Left colon (tissue), 2 donors: ENCODE measurements at regions not wholly inside any gene's neighbourhood (a gene's known extent, or its start where the extent isn't known, plus 50 kb on each side); places are given as distances from the start of the nearest gene placed in this dataset.
"Not testable (repeated sequence)": the region's sequence is repeated elsewhere in the genome, so short reads cannot be mapped to it uniquely, and the experiment has no call there.

ENCODE experiments used
- ATAC-seq: fragments of 200-7000 bp; cut with Tn5 transposase; one replicate; pipeline ENCODE4 v1.9.1; 2020; ENCODE audit warnings: mild to moderate bottlenecking, moderate library complexity
- DNase-seq, 2 donors: peaks; one replicate each; pipeline ENCODE4 v3.0.0-alpha.2; 2020
- intact Hi-C, 2 donors: fragments of 100-400 bp; cut with DNase I in 1 of 2; cut with micrococcal nuclease in 1 of 2; formaldehyde crosslinking; loops; one replicate each; pipeline versions ENCODE4 v1.11.2 to v1.14.0; 2022; cut with DNase I, micrococcal nuclease
- donor health status: DM: no; HTN: no; CAD: no.
- donor health status: DM: yes; HTN: yes; CAD: no.

- ATAC-seq = no peak
- no peak for DNase-seq
- intact Hi-C loops = no loop called here
Measured at GRCh38 chr12:131266591-131267467, 313.1 kb downstream of the ADGRD1 start.

- intact Hi-C loops = no loop called here
- ATAC-seq = no peak
- DNase-seq = no peak
Measured at GRCh38 chr12:131267576-131267975, 313.9 kb downstream of the ADGRD1 start.

DNA sequence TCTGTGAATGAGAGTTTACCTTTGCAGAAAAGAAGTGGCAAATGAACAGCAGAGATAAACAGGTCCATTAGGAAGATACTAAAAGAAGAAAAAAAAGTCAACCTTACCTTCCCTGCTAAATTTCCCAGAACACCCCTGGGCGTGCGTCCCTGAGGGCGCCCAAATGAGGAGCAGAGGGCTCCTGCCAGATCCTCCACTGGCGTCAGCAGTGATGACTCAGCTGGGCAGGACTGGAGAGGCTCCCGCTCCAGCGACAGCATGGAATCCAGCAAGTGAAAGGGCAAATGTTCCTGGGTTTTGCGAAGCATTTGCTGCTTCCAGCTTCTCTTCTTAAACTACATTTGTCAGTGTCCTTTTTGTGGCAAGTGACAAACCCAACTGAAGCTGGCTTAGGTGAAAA lies 314.4 kb downstream of the ADGRD1 start:
- peak in 1 of 2 donors; percentile 18 for DNase-seq
- ATAC-seq, intact Hi-C loops: not testable (repeated sequence)

DNA sequence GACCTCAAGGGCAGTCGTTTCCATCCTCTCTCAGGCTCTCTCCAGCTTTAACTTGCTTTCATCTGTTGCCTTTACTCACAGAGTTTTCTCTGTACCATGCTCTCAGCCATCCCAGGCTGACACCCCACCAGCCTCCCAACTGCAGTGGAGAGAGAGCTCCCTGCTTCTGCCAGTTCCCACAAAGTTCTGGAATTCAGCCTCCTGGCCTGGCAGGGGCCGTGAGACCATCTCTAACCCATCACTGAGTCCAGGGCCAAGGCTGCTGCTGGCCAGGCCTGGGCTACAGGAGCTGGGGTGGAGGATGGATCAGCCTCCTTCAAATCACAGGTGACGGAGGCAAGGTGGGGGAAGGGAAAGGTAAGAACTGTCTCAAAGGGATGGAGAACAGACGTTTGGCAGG lies 314.9 kb downstream of the ADGRD1 start:
- ATAC-seq, DNase-seq, intact Hi-C loops: not testable (repeated sequence)

DNA sequence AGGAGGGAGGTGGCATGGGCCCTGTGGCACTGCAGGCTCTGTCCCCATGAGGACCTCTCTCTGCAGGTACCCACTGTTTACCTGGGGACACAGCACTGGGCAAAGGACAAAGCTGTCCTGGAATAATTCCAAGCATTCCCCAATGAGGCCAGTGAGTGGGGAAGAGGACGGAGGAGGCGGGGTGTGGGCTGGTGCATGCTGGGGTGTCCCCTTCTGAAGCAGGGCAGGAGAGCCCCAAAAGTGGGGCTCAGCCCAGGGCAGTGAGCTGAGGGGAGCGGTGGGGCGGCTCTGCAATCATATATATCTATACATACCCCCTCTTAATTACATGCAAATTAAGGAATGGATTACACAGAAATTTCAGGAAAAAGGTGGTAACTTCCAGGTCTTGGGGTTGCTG lies 315.8 kb downstream of the ADGRD1 start:
- ATAC-seq (no peak), DNase-seq (no peak)

DNA sequence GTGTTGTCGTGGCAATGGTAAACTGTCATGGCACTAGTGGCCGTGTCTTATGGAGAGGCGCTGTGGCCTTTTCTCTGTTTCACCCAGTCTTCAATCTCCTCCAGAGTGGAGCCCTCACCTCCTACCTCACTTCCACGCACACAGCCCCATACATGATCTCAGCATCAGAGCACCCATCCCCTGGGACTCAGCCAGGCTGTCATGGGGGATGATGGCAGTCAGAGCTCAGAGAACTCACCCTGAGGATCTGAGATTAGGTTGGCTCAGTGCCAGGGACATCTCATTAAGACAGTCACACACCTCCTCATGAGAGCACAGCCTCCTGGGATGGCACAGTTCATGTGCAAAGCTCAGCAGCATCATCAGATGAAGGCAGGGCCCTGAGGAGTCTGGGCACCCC lies 316.3 kb downstream of the ADGRD1 start:
- DNase-seq, ATAC-seq, intact Hi-C loops: not testable (repeated sequence)

More for the DNA sequence above, 315.8 kb downstream of the ADGRD1 start:
- intact Hi-C loops = no loop called here

- intact Hi-C loops = no loop called here
- ATAC-seq (no peak), DNase-seq (no peak)
Measured at GRCh38 chr12:131271724-131272123, 318.0 kb downstream of the ADGRD1 start.

GRCh38 chr12:131272283-131272814 lies 318.6 kb downstream of the ADGRD1 start:
- DNase-seq, ATAC-seq, intact Hi-C loops: not testable (repeated sequence)

- DNase-seq (no peak), ATAC-seq (no peak)
- intact Hi-C loops = no loop called here
Measured at GRCh38 chr12:131273291-131273845, 319.7 kb downstream of the ADGRD1 start.

- DNase-seq = no peak
- ATAC-seq = no peak
- intact Hi-C loops = no loop called here
Measured at GRCh38 chr12:131274061-131274460, 320.4 kb downstream of the ADGRD1 start.

DNA sequence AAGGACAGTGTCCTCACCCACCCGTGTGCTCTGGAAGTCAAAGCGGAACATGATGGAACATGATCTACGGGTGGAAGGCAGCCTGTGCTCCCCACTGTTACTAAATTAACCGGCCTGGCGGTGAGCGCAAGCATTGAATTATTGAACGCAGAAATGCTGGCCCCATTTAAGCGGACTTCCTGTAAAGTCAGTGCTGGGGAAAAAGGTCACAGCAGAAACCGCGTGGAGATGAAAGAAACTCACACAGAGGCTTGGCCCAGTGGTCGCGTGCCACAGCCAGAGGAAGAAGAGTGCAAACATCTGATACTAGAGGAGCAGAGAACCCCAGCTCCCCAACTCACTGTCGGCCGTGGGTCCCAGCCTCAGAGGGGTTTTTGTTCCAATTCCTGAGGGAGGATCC lies 321.2 kb downstream of the ADGRD1 start:
- no peak for DNase-seq

DNA sequence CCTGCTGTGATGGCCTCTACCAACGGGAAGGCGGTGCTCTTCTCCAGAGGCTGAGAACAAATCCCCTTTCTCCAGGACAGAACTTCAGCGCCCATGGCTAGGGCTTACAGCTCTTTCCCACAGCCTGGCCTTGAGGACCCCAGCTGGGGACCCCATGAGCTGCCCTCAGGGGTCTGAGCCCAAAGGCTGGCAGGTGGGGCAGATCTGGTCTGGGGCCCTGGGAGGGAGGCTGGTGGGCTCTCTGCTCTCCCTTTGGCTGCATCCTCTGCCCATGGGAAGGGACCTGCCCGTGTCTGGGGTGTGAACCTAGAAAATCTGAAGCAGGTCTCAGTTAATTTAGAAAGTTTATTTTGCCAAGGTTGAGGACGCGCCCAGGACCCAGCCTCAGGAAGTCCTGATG lies 322.1 kb downstream of the ADGRD1 start:
- intact Hi-C loops = no loop called here
- ATAC-seq (no peak), DNase-seq (no peak)

More for the DNA sequence above, 321.2 kb downstream of the ADGRD1 start:
- ATAC-seq = no peak
- intact Hi-C loops = no loop called here

DNA sequence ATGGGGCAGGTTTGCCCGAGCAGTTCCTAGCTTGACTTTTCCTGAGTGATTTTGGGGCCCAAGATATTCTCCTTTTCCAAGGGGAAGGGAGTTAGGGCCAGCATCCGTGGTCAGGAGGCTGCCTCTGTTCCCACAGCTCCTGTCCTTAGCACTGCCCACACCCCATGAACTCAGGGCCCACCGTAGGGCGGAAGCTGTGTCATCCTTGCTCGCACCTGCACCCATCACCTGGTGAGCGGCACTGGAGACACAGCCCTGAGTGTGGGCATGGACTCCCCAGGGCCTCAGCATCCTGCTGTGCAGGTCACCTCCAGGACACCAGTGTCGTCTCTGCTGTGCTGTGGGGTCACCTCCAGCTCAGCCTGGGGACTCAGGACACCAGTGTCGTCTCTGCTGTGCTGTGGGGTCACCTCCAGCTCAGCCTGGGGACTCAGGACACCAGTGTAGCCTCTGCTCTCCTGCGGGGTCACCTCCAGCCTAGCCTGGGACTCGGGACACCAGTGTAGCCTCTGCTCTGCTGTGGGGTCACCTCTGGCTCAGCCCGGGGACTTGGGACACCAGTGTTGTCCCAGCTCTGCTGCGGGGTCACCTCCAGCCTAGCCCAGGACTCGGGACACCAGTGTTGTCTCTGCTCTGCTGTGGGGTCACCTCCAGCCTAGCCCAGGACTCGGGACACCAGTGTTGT lies 322.9 kb downstream of the ADGRD1 start:
- ATAC-seq = no peak
- DNase-seq = no peak
- intact Hi-C loops = no loop called here

DNA sequence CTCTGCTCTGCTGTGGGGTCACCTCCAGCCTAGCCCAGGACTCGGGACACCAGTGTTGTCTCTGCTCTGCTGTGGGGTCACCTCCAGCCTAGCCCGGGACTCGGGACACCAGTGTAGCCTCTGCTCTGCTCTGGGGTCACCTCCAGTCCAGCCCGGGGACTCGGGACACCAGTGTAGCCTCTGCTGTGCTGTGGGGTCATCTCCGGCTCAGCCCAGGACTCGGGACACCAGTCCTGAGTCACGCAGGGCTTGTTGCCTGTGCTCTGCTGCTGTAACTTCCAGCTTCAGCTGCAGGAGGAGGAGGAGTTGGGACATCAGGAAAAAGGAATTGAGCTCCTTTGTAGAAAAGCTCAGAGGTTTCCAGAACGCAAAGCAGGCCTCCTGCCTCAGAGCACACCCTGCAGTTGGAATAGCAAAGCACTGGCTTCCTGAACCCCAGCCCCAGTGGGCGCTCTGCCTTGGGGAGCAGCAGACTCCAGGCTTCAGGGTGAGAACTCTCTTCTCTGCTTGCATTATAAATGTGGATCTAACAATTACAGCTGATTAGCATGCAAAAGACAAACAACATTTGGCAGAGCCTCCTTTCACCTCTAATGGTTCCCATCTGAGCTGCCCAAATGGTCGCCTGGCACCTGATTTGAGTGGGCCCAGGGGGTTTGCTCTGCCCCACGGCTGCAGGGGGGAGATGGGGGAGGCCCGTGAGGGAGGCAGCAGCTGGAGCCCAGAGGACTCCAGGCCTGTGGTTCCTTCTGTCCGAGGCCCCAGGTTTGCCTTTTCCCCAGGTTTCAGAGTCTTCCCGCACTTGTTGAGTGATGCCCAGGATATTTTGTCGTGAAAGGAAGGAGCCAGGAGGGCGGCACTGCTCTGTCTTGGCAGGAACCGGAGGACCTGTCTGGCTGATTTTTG lies 323.7 kb downstream of the ADGRD1 start:
- intact Hi-C loops = not testable (repeated sequence)
- DNase-seq = peak in 1 of 2 donors; percentile 6

GRCh38 chr12:131278451-131279115 lies 324.9 kb downstream of the ADGRD1 start:
- DNase-seq = peak in 1 of 2 donors; percentile 17
- not testable (repeated sequence) for ATAC-seq

More for the DNA sequence above, 323.7 kb downstream of the ADGRD1 start:
- not testable (repeated sequence) for ATAC-seq

DNA sequence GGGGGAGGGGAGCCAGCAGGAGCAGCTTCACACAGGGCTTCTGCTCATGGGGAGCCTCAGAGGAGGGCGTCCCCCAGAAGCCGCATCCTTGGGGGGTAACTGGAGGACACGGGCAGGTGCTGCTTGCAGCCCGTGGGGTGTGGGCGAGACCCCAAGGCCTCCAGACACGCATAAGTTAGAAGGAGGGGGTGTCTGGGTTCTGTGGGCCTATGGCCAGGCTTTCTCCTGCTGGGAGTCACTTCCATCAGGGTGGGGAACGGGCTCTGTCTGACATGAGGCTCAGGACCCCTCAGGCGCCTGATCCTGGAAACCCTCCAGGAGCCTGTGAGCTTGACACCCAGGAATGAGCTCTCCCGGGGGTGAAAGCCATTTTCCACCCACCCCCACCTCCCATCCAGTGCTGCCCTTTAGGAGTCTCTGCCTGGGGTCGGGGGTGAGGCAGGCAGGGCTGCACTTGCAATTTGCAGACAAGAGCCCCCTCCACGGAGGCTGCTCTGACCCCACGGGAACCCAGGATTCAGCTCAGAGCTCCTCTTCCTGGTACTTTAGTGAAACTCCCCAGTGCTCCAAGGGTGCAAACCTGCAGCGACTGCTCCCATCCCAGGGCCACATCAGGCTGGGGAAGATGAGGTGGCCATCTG lies 325.7 kb downstream of the ADGRD1 start:
- peak in 1 of 2 donors; percentile 6 for DNase-seq
- intact Hi-C loops = no loop called here
- no peak for ATAC-seq

More at GRCh38 chr12:131278451-131279115, 324.9 kb downstream of the ADGRD1 start:
- intact Hi-C loops = not testable (repeated sequence)

DNA sequence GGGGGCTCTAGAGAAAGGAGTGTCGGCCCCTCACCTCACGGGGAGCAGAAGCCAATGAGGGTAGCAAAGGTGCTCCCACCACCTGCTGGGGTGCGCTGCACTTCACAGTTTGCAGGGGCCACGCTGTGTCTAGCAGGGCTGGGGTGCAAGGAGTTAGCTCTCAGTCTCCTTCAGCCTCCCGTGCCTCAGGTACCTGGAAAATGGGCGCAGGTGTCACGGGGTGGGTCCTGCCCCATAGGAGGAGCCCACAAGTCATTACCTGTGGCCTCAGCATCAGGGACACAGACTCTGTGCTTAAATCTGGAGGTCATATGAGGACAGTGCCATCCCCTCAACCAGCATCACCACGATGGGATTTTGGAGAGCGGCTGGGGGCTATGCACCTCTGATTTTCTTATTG lies 326.7 kb downstream of the ADGRD1 start:
- DNase-seq (peak in 1 of 2 donors; percentile 7), ATAC-seq (no peak)
- intact Hi-C loops = no loop called here
